B cell (primary cell): ENCODE measurements at regions not wholly inside any gene's neighbourhood (a gene's known extent, or its start where the extent isn't known, plus 50 kb on each side); places are given as distances from the start of the nearest gene placed in this dataset.

Experiments used
- EZH2 ChIP-seq: IDR thresholded peaks from 2 replicates; pipeline ENCODE4 v1.6.1; 2012; ENCODE audit warnings: borderline replicate concordance, low read depth, mild to moderate bottlenecking, moderate library complexity, low read length; ENCODE audit not compliant: insufficient read depth, poor library complexity, severe bottlenecking
- TF ChIP-seq, protein P1 (sequence below): fragments of 200-600 bp; IDR thresholded peaks from one replicate; pipeline ENCODE4 v1.8.0; 2022; ENCODE audit warnings: antibody characterized with exemption, mild to moderate bottlenecking

- no peak for TF ChIP-seq EZH2
- TF ChIP-seq, protein P1, sequence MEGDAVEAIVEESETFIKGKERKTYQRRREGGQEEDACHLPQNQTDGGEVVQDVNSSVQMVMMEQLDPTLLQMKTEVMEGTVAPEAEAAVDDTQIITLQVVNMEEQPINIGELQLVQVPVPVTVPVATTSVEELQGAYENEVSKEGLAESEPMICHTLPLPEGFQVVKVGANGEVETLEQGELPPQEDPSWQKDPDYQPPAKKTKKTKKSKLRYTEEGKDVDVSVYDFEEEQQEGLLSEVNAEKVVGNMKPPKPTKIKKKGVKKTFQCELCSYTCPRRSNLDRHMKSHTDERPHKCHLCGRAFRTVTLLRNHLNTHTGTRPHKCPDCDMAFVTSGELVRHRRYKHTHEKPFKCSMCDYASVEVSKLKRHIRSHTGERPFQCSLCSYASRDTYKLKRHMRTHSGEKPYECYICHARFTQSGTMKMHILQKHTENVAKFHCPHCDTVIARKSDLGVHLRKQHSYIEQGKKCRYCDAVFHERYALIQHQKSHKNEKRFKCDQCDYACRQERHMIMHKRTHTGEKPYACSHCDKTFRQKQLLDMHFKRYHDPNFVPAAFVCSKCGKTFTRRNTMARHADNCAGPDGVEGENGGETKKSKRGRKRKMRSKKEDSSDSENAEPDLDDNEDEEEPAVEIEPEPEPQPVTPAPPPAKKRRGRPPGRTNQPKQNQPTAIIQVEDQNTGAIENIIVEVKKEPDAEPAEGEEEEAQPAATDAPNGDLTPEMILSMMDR: no peak
Measured at GRCh38 chr15:49712846-49713450, 92.1 kb downstream of the DTWD1 start.
